Osteocyte (in vitro differentiated cells): ENCODE measurements at regions not wholly inside any gene's neighbourhood (a gene's known extent, or its start where the extent isn't known, plus 50 kb on each side); places are given as distances from the start of the nearest gene placed in this dataset.

ENCODE experiments used
- DNase-seq: peaks from one replicate; pipeline ENCODE4 v3.0.0; 2021; ENCODE audit warnings: mixed read lengths; ENCODE audit not compliant: unreplicated experiment; ENCODE audit errors: extremely low spot score
- H3K27ac Mint-ChIP-seq: one replicate; pipeline ENCODE4 v1.8.0; 2021; ENCODE audit warnings: mild to moderate bottlenecking, mixed read lengths; ENCODE audit not compliant: unreplicated experiment
- H3K27me3 Mint-ChIP-seq: one replicate; pipeline ENCODE4 v1.8.0; 2021; ENCODE audit warnings: mixed read lengths; ENCODE audit not compliant: unreplicated experiment
- H3K36me3 Mint-ChIP-seq: one replicate; pipeline ENCODE4 v1.8.0; 2021; ENCODE audit warnings: mixed read lengths; ENCODE audit not compliant: unreplicated experiment
- H3K4me1 Mint-ChIP-seq: one replicate; pipeline ENCODE4 v1.8.0; 2021; ENCODE audit warnings: mixed read lengths; ENCODE audit not compliant: unreplicated experiment
- H3K4me3 Mint-ChIP-seq: one replicate; pipeline ENCODE4 v1.8.0; 2021; ENCODE audit warnings: mild to moderate bottlenecking, moderate library complexity, mixed read lengths; ENCODE audit not compliant: unreplicated experiment
- H3K9me3 Mint-ChIP-seq: one replicate; pipeline ENCODE4 v1.8.0; 2021; ENCODE audit warnings: mixed read lengths; ENCODE audit not compliant: unreplicated experiment
- CTCF ChIP-seq: fragments of 200-600 bp; sonication (generic); IDR thresholded peaks from 2 replicates; pipeline ENCODE4 v1.5.0; 2021; ENCODE audit warnings: antibody characterized with exemption, mild to moderate bottlenecking, moderate library complexity

DNA sequence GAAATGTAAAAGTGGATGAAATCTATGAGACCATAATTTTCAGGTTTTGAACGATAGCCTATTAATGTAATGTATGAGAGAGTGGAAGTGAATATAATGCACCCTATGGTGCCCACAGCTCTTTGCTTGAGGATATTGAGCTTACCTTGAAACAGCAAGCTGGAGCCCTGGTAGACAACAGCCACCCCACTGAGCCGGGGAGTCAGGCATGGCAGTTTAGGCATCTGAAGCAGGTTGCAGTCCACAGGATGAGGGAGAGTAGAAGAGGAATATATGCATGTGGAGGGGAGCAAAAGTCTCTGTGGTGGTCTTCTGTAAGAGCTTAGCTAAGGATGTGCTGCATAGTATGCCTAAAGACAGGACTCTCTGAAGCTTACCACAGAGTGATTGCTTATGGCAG is 817.3 kb downstream of the DNAJB9 start:
- no peaks in the 10 kb centered on the region for H3K27me3 Mint-ChIP-seq
- no peak for TF ChIP-seq CTCF

DNA sequence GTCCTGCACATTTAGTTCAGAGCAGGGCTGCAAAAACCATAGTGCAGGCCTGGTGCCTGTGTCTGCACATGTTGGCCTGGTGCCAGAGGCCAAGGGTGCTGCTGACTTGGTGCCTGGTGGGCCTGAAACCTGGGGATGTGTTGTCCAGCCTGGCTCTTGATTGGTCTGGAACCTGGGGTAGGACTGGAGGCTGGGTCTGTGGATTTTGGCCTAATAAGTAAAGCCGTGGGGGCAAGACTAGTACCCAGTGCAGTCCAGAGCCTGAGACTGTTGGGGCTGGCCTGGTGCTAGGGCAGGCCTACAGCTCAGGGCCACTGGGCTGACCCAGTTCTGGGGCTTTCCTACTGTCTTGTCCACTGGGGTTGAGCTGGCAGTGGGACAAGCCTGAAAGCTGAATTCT is 817.9 kb downstream of the DNAJB9 start:
- H3K27me3 Mint-ChIP-seq: no peaks in the 10 kb centered on the region
- H3K9me3 Mint-ChIP-seq: peaks cover 4% of the 10 kb centered on the region
- H3K4me1 Mint-ChIP-seq: no peaks in the 10 kb centered on the region
- H3K36me3 Mint-ChIP-seq: no peaks in the 10 kb centered on the region
- H3K27ac Mint-ChIP-seq: no peak overlapping the region
- DNase-seq: no peak
- TF ChIP-seq CTCF: no peak
- no peak overlapping the region for H3K4me3 Mint-ChIP-seq

More for the DNA sequence above, 817.3 kb downstream of the DNAJB9 start:
- no peak overlapping the region for H3K4me3 Mint-ChIP-seq
- no peaks in the 10 kb centered on the region for H3K36me3 Mint-ChIP-seq
- no peaks in the 10 kb centered on the region for H3K4me1 Mint-ChIP-seq
- peaks cover 4% of the 10 kb centered on the region for H3K9me3 Mint-ChIP-seq
- no peak for DNase-seq
- H3K27ac Mint-ChIP-seq: no peak overlapping the region

DNA sequence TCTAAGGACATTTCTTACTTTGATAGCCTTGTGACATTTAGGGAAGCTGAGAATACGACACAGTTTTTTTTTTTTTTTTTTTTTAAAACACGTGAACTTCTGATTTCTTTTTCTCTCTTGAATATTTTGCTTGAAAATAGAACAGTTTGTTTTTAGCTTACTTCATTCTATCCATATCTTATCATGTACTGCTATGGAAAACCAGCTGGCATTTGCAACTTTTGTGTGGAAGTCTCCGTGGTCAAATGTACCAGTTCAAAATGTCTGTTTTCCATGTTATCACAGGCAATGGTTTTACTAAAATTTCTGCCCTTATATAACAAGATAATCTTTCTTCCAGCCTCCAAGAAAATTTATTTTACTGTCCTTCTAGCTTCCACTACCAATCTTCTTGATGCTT is 821.6 kb downstream of the DNAJB9 start:
- no peak for TF ChIP-seq CTCF
- H3K27me3 Mint-ChIP-seq: no peaks in the 10 kb centered on the region
- no peak overlapping the region for H3K4me3 Mint-ChIP-seq
- no peak overlapping the region for H3K27ac Mint-ChIP-seq
- peaks cover 4% of the 10 kb centered on the region for H3K9me3 Mint-ChIP-seq
- no peaks in the 10 kb centered on the region for H3K36me3 Mint-ChIP-seq
- no peaks in the 10 kb centered on the region for H3K4me1 Mint-ChIP-seq
- DNase-seq: no peak

GRCh38 chr7:109402107-109402506 is 832.4 kb downstream of the DNAJB9 start:
- Mint-ChIP-seq H3K4me3 (no peak overlapping the region), H3K4me1 (no peaks in the 10 kb centered on the region), H3K27ac (no peak overlapping the region), H3K36me3 (no peaks in the 10 kb centered on the region), H3K9me3 (no peaks in the 10 kb centered on the region), H3K27me3 (no peaks in the 10 kb centered on the region)
- no peak for TF ChIP-seq CTCF
- no peak for DNase-seq

DNA sequence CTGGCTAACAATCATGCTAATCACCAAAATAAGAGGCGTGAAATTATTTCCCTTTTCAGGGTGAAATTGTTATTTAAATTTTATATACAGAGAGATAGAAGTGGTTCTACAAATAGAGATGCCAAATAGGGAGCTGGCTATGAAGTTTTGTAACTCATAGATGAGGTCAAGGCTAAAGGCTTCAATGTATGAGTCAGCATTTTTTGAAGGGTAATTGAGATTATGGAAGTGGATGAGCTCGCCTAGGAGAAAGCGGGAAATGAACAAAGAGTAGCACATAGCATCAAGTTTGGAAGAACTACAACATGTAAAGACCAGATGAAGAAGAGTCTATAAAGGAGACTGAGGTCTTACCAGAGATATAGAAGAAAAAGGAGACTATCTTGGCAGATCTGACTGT is 838.1 kb downstream of the DNAJB9 start:
- Mint-ChIP-seq H3K27me3 (no peaks in the 10 kb centered on the region), H3K4me1 (no peaks in the 10 kb centered on the region), H3K27ac (no peak overlapping the region), H3K9me3 (no peaks in the 10 kb centered on the region), H3K36me3 (no peaks in the 10 kb centered on the region), H3K4me3 (no peak overlapping the region)
- DNase-seq: no peak
- no peak for TF ChIP-seq CTCF
